GM18517 (cell line): ENCODE measurements at regions not wholly inside any gene's neighbourhood (a gene's known extent, or its start where the extent isn't known, plus 50 kb on each side); places are given as distances from the start of the nearest gene placed in this dataset.
"Not testable (repeated sequence)": the region's sequence is repeated elsewhere in the genome, so short reads cannot be mapped to it uniquely, and the experiment has no call there.

ENCODE experiments used
- ATAC-seq: cut with Tn5 transposase; IDR thresholded peaks from one replicate; pipeline ENCODE4 v1.9.1; 2021; ENCODE audit warnings: mild to moderate bottlenecking, moderate library complexity; ENCODE audit not compliant: unreplicated experiment

DNA sequence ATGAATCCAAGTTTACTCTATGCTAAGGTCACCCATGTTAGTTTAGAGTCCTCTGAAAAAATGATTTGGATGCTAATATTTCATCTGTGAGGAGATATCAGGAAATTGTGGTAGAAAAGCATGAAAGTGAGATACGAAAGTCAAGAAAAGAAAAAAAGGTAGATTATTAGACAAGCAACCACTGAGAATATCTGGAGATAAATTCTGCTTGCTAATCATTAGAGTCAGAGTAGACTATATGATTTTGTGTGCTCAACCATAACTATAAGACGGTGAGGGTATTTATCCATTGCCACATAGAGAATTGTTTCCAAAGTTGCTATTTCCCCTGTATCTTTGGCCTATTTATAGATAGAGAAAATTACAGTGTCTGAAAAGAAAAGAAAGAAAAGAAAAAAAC is 706.7 kb downstream of the SLITRK5 start:
- no peak for ATAC-seq

DNA sequence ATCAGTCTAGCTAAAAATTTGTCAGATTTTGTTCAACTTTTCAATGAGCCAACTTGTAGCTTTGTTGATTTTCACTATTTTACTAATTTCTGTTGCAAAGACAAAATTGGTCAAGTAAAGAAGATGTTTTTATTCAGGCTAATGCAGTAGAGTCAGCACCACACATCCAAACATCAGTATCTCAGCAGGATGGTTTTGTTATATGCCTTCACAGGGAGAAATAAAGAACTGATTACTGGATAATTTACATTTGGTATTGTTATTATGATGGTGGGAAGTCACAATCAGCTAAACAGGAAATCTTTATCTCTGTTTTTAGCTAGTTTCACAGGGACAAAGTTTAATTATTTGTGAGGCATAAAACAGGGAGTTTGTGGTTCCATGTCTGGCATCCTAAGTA is 713.4 kb downstream of the SLITRK5 start:
- no peak for ATAC-seq

DNA sequence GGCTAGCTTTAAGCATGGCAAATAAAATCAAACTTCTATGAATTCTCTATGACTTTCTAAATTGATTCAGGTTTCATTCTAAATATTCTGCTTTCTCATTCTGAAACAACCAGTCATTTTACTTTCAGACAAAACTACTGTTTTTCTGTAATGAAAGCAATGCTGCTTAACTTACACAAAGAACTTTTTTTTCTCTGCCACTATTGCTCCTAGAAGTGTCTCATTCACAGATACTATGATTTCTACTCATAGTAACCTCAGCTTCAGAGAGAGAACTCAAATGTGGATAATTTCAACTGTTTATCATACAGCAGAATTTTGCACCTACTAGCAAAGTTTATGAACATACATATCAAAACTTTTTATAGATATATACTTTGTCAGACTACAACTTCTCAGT is 724.6 kb downstream of the SLITRK5 start:
- ATAC-seq: no peak

DNA sequence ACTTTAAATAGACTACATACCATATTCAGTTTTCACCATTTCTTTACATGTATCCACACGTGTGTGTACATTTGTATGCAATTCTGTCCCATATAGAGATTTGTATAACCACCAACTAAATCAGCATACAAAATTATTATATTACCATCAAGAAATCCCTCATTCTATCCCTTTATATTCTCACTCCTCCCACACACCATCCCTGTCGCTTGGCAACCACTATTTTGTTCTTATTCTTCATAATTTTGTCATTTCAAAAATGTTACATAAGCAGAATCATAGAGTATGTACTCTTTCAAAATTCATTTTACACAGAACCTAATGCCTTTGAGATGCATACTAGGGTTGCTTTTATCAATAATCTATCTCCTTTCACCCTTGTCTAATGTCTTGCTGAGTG is 740.5 kb downstream of the SLITRK5 start:
- ATAC-seq: no peak

DNA sequence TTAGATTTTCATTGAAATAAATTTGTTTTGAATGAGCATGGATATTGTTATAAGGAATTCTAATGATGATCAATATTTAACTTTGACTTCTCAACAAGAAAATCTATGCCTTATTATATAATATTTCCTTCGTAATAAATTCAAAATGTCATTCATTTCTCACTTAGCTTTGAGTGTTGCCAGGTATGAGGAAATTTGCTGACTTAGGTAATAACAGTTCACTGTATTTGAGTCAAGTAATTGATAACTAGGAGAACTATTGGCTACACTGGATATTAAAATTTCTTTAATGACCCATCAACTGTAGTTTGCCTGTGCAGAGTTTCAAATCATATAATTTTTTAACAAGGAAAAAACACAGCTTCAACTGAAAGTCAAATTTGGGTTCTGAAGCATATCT is 746.6 kb downstream of the SLITRK5 start:
- ATAC-seq: no peak

DNA sequence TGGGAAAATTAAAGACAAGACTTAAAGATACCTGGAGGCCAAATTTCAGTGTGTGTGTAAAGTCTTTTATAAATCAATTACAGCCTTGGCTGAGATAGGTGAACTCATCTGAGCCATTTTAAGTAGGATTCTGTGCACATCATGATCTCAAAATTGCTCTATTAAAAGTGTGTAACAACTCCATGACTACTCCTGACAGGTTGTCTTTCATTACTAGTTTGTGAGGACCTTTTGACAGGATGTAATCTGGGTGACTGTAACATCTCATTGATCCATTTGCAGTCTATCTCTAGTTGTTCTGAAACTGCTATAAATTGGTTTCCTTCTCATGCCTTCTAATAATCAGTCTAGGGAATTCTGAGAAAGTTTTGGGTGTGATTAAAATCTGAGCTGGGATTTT is 753.3 kb downstream of the SLITRK5 start:
- ATAC-seq: no peak

DNA sequence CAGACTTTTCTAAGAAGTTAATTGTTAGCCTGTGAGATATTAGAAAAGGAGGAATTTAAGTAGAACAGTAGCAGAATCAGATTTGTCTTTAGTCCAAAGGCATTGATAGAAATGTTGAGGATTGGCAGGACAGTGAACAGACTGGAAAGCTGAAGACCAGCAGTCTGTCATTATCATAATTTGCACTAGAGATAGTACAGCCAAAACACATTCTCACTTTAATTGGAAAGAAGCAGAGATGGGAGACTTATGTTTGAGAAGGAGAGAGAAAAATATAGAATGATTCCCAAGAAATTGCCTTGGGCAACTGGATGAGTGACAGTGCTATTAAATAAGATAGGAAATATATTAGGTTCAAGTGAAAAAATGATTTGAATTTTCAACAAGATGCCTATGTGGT is 755.5 kb downstream of the SLITRK5 start:
- no peak for ATAC-seq

DNA sequence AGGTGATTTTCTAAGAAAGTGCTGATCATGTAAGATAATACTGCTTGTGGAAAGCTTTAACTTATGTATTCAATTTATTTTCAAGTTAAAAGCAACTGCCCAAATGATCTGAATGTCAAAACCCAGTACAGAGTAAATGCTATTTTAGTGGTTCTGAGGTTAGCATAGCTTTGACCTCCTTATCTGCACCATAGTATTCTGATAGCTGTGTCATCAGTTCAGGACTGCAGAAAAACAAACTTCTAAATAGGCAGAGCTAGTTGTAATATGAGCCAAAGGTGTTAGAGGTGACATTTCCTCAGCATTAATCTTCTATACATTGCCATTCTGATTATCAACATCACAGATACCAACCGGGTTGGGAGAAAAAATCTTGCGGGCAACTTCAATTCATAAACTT is 758.7 kb downstream of the SLITRK5 start:
- no peak for ATAC-seq

DNA sequence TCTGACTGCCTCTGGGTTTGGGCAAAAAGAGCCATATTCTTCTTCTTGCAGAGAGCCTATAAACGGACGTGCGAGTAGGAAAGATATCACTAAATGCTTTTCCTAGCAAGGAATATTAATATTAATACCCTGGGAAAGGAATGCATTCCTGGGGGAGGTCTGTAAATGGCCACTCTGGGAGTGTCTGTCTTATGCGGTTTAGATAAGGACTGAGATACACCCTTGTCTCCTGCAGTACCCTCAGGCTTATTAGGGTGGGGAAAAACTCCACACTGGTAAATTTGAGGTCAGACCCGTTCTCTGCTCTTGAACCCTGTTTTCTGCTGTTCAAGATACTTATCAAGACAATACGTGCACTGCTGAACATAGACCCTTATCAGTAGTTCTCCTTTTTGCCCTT is 763.8 kb downstream of the SLITRK5 start:
- no peak for ATAC-seq

DNA sequence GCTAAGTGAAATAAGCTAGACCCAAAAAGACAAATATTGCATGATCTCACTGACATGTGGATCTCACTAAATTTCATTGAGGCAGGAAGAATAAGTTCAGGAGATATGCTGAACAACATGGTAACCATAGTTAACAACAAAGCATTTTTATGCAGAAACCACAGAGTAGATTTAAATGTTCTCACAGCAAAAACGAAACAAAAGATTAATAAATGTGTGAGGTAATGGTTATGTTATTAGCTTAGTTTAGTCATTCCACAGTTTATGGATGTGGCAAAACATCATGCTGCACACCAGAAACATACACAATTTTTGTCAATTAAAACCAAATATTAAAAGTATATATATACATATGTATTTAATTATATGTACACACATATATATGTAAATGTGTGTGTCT is 765.8 kb downstream of the SLITRK5 start:
- ATAC-seq: no peak

DNA sequence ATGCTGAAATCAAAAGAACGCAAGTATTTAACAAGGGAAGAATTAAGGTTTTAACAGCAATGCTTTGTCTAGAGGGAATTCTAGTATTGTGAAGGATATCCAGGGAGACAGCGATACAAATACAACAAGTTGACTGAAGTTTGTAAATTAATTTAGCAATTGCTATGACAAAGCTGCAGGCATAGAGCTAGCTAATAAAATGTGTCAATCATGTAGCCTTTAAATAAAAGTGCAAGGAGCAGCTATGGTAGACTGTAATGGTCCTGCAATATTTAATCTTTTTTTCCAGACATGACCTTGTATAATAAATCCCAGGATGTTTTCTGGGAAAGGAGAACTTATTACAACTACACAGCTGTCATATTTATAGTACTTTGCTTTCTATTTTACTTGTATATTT is 779.3 kb downstream of the SLITRK5 start:
- ATAC-seq: no peak

DNA sequence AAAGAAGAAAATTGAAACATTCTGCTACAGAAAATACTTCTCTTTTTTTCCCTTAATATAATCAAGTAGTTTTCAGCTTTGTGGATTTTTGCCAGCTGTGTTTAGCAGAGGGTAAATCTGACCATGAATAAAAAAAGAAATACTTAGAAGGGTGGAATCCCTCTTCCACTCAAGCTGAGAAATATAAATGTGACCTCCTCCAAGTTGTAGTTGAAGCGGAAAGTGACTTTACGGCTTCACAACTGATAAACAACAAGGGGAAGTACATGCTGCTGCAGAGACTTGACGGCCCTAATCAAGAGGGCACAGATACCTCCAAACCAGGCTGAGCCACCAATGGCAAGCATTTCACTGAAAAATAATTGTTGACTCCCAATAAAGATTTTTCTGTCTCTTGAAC is 785.0 kb downstream of the SLITRK5 start:
- no peak for ATAC-seq

DNA sequence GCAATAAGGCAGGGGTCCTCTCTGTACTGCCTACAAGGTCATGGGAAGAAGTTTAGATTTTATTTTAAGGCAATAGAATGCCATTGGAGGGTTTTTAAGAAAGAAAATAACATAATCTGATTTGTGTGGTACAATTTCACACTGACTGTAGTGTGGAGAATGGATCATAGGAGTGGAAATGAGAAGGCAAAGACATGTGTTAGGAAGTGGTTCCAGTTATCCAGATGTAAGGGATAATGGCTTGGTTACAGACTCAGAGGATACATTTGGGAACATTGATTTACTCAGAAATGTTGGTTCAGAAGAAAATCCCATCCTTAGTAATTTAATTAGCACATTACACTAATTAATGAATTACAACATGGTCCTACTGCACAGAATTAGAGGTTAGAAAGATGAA is 788.2 kb downstream of the SLITRK5 start:
- no peak for ATAC-seq

DNA sequence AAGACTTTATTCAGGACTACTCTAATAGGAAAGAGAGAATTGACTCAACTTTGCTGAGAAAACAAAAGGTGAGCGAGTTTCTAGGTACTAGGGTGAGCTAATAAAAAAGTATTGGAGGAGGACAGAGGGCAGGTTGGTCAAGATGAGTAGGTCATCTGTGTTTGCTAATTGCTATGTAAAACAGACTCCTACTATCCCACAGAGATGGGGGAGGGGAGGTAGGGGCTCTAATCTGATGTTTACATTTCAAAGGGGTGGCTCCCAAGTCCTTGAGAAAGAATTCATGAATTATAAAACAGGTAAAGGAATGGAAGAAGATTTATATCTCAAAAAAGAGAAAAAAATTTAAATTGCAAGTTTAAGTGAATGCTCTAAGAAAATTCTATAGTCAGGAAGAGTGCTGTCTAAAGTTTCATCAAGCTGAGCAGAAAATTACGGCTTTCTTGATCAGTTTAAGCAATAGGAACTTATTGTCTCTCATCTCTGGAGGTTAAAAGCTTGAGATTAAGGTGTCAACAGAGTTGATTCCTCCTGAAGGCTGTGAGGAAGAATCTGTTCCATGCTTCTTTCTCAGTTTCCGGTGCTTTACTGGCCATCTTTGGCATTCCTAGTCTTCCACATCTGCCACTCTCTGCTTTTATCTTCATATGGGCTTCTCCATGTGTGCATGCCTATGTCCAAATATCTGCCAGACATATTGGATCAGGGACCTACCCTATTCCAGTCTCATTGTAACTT is 790.3 kb downstream of the SLITRK5 start:
- no peak for ATAC-seq

DNA sequence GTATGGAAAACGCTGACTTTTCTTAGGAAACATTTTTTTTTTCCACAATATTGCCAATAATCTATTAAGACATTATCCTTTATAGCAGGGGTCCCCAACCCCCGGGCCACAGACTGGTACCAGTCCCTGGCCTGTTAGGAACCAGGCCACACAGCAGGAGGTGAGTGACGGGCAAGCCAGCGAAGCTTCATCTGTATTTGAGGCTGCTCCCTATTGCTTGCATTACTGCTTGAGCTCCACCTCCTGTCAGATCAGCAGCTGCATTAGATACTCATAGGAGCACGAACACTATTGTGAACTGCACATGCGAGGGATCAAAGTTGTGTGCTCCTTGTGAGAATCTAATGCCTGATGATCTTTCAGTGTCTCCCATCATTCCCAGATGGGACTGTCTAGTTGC is 793.7 kb downstream of the SLITRK5 start:
- no peak for ATAC-seq

DNA sequence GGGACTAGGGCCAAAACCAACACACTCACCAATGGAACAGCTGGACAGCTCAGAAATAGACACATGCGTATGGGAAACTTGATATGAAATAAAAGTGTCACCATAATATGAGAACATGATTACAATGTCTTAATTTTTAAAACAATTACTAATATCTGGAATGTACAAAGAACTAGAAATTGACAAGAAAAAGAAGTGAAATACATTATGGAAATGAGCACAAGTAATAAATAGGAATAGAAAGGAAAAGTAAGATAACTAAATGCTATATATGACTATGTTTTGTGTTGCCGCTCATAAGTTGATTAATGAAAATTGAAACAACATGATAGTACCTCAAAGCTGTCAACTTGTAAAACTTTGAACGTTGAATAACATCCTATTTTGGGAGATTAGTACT is 801.1 kb downstream of the SLITRK5 start:
- peak; percentile 61 for ATAC-seq

DNA sequence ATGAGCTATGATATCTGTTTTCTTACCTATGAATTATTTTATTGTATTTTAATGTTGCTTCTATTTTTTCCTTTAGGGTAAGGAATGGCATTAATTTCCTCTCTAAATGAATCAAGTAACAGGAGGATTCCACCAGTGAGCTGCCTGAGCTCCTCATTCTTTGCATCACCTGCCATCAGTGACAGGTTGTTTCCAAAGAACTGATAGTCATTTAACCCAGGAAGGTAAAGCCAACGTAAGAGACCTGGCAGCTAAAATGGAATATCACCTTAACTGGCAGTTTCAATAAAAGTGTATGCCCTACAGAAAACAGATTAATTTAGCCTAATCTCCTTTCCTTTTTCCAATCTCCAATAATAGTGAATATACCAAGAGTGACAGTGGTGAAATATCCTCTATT is 812.0 kb downstream of the SLITRK5 start:
- no peak for ATAC-seq

DNA sequence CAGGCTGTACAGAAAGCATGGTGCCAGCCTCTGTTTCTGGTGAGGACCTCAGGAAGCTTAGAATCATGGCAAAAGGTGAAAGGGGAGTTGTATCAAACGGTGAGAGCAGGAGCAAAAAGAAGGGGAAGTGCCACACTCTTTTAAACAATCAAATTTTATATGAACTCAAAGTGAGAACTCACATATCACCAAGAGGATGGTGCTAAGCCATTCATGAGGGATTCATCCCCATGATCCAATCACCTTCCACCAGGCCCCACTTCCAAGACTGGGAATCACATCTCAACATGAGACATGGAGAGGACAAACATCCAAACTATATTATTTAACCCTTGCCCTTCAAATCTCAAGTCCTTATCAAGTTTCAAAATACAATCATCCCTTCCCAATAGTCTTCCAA is 836.7 kb downstream of the SLITRK5 start:
- ATAC-seq: no peak

DNA sequence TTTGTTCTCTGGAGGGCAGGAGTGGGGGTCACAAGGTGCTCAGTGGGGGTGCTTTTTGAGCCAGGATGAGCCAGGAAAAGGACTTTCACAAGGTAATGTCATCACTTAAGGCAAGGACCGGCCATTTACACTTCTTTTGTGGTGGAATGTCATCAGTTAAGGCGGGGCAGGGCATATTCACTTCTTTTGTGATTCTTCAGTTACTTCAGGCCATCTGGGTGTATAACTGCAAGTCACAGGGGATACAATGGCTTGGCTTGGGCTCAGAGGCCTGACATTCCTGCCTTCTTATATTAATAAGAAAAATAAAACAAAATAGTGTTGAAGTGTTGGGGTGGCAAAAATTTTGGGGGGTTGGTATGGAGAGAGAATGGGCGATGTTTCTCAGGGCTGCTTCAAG is 841.8 kb downstream of the SLITRK5 start:
- ATAC-seq: not testable (repeated sequence)

DNA sequence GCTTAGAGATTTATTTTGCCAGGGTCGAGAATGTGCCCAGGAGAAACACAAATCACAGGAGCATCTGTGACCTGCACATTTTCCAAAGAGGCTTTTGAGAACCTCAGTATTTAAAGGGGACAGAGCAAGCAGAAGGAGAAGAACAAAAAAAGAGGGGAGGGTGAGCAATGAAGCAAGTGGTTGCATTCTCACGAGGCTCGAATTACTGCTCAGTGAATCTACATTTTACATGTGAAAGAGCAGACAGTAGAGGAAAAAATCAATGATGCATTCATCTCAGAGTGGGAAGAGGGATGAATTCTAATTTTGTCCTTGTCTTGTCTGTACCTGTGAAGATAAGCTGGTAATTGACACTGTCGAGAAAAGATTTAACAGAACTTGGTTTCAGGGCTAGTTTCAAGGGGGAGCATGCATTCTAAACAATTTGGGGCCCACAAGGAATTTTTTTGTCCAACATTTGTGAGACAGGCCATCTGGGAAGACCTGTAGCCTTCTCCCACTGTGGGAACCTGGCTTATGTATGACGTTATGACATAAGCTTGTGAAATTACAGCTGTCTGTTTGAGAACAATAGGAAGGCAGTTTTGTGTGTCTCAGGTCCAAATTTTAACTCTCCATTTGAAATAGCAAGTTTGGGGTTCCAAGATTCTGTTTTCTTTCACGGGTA is 855.1 kb downstream of the SLITRK5 start:
- no peak for ATAC-seq

DNA sequence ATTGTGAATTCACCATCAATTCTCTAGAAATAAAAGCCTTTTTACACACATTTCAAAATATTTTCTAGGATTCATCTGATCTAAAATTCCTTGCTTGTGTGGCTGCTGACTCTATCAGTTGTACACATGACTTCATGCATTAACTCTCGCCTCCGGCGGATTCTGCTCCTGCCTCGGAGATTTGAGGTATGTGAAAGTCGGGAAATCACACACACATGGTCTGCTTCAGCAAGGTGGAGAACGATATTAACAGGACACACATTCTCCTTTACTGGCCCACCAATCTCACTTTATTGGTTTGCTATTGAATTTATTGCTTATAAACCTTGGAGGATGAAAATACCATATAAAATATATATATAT is 855.7 kb downstream of the SLITRK5 start:
- ATAC-seq: no peak

DNA sequence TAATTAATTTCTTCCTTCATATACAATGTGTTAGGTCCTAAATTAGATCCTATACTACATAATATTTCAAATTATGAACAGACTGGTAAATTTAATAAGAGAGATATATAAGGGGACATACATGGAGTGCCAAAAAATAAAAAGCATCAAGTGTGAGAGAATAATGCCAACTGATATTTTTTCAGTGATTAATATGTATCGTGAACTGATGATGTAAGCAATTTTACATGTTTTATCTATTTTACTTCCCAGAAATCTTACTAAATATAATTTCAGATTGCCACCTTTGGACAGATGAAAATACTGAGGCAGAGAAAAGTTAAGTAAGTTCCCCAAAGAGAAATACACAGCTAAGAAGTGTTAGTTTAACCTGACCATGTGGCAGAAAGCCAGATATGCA is 870.8 kb downstream of the SLITRK5 start:
- no peak for ATAC-seq

DNA sequence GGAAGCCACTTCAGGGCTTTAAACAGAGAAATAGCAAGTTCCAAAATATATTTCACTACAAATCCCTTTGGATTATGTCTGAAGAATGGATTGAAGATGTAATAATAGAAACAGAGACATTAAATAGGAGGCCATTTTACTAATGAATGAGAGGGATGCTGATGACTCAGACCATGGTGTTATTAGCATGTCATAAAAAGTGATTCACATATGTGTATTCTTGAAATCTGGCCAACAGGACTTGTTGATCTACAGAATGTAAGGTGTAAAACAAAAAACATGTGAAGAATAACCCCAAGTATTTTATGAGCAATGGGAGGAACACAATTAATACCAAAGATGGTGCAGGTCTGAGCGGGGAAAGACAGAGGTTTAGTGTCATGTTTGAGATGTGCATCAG is 873.7 kb downstream of the SLITRK5 start:
- no peak for ATAC-seq
